Progenitor cell of endocrine pancreas (in vitro differentiated cells): ENCODE measurements at regions not wholly inside any gene's neighbourhood (a gene's known extent, or its start where the extent isn't known, plus 50 kb on each side); places are given as distances from the start of the nearest gene placed in this dataset.

Source experiments
- DNase-seq: peaks from one replicate; pipeline ENCODE4 v3.0.0; 2021; ENCODE audit warnings: low spot score; ENCODE audit not compliant: unreplicated experiment
- H3K27ac Mint-ChIP-seq: 2 replicates; pipeline ENCODE4 v1.8.0; 2021; ENCODE audit warnings: mild to moderate bottlenecking, moderate library complexity, mixed read lengths
- H3K27me3 Mint-ChIP-seq: 2 replicates; pipeline ENCODE4 v1.8.0; 2021; ENCODE audit warnings: mixed read lengths
- H3K36me3 Mint-ChIP-seq: 2 replicates; pipeline ENCODE4 v1.8.0; 2022; ENCODE audit warnings: mixed read lengths; ENCODE audit not compliant: insufficient read depth
- H3K4me1 Mint-ChIP-seq: 2 replicates; pipeline ENCODE4 v1.8.0; 2021; ENCODE audit warnings: low read depth, mixed read lengths
- H3K4me3 Mint-ChIP-seq: 2 replicates; pipeline ENCODE4 v1.8.0; 2021; ENCODE audit warnings: low read depth, mild to moderate bottlenecking, moderate library complexity, mixed read lengths
- H3K9me3 Mint-ChIP-seq: 2 replicates; pipeline ENCODE4 v1.8.0; 2021; ENCODE audit warnings: low read depth, mixed read lengths
- CTCF ChIP-seq: fragments of 200-600 bp; sonication (generic); IDR thresholded peaks from one replicate; pipeline ENCODE4 v1.5.0; 2021; ENCODE audit warnings: antibody characterized with exemption, mild to moderate bottlenecking; ENCODE audit not compliant: unreplicated experiment

GRCh38 chr1:111556325-111557037 lies 53.0 kb upstream of the ADORA3 start:
- peaks cover 20% of the 10 kb centered on the region for H3K4me1 Mint-ChIP-seq
- no peak for DNase-seq
- no peak for TF ChIP-seq CTCF
- H3K27ac Mint-ChIP-seq: no peak overlapping the region
- H3K36me3 Mint-ChIP-seq: no peaks in the 10 kb centered on the region
- H3K27me3 Mint-ChIP-seq: no peaks in the 10 kb centered on the region
- H3K4me3 Mint-ChIP-seq: no peak overlapping the region
- H3K9me3 Mint-ChIP-seq: no peaks in the 10 kb centered on the region

GRCh38 chr1:111559736-111560279 lies 56.4 kb upstream of the ADORA3 start:
- no peaks in the 10 kb centered on the region for H3K9me3 Mint-ChIP-seq
- TF ChIP-seq CTCF: no peak
- DNase-seq: no peak
- peaks cover 24% of the 10 kb centered on the region for H3K4me1 Mint-ChIP-seq
- H3K36me3 Mint-ChIP-seq: no peaks in the 10 kb centered on the region
- no peak overlapping the region for H3K4me3 Mint-ChIP-seq
- H3K27me3 Mint-ChIP-seq: peaks cover 2% of the 10 kb centered on the region
- H3K27ac Mint-ChIP-seq: peak overlapping the region; percentile 41

DNA sequence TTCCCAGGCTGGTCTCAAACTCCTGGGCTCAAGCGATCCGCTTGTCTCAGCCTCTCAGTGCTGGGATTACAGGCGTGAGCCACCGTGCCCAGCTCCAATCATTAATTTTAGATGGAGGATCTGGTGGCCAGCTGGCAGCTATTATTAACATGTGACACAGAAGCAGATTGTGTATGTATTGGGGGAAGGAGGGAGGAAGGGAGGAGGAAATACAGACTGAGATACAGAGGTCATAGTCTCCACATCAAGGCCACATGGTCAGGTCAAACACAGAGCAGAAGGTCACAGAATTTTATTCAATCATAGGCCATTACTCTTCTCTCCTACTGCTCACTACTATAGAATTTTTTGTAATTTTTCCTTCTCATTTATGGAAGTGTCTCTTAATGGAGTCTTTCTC lies 57.9 kb upstream of the ADORA3 start:
- Mint-ChIP-seq H3K4me1 (peaks cover 24% of the 10 kb centered on the region), H3K27ac (no peak overlapping the region), H3K36me3 (no peaks in the 10 kb centered on the region), H3K9me3 (no peaks in the 10 kb centered on the region), H3K4me3 (no peak overlapping the region), H3K27me3 (peaks cover 7% of the 10 kb centered on the region)
- DNase-seq: no peak
- TF ChIP-seq CTCF: no peak

- no peak overlapping the region for H3K4me3 Mint-ChIP-seq
- no peak overlapping the region for H3K27ac Mint-ChIP-seq
- no peak for TF ChIP-seq CTCF
- H3K27me3 Mint-ChIP-seq: peaks cover 11% of the 10 kb centered on the region
- H3K9me3 Mint-ChIP-seq: no peaks in the 10 kb centered on the region
- peaks cover 24% of the 10 kb centered on the region for H3K4me1 Mint-ChIP-seq
- no peaks in the 10 kb centered on the region for H3K36me3 Mint-ChIP-seq
- DNase-seq: no peak
Measured at GRCh38 chr1:111563619-111564018, 56.0 kb upstream of the RAP1A start.

- TF ChIP-seq CTCF: no peak
- Mint-ChIP-seq H3K27me3 (peaks cover 11% of the 10 kb centered on the region), H3K4me1 (peaks cover 19% of the 10 kb centered on the region), H3K4me3 (no peak overlapping the region), H3K36me3 (no peaks in the 10 kb centered on the region), H3K9me3 (no peaks in the 10 kb centered on the region), H3K27ac (no peak overlapping the region)
- DNase-seq: no peak
Measured at GRCh38 chr1:111565079-111565478, 54.5 kb upstream of the RAP1A start.
